Fibroblast of pulmonary artery (primary cell): ENCODE measurements at regions not wholly inside any gene's neighbourhood (a gene's known extent, or its start where the extent isn't known, plus 50 kb on each side); places are given as distances from the start of the nearest gene placed in this dataset.

Experiments used
- DNase-seq: peaks from one replicate; pipeline ENCODE4 v3.0.0-alpha.2; 2010; ENCODE audit warnings: low read depth
- H3K4me3 ChIP-seq: replicated peaks from 2 replicates; pipeline ENCODE4 v1.5.1; 2011; ENCODE audit warnings: low read depth, mild to moderate bottlenecking, control low read depth, low read length, moderate library complexity
- CTCF ChIP-seq: IDR thresholded peaks from 2 replicates; pipeline ENCODE4 v1.5.1; 2011; ENCODE audit warnings: mild to moderate bottlenecking, control low read depth, low read length, inconsistent platforms; ENCODE audit errors: missing control alignments

- no peak for TF ChIP-seq CTCF
- no peak overlapping the region for H3K4me3 ChIP-seq
- no peak for DNase-seq
Measured at GRCh38 chr5:119741691-119742090, 112.3 kb downstream of the FAM170A start.

GRCh38 chr5:119742311-119742710, 113.0 kb downstream of the FAM170A start:
- H3K4me3 ChIP-seq: no peak overlapping the region
- DNase-seq: no peak
- TF ChIP-seq CTCF: no peak

GRCh38 chr5:119743927-119744326, 114.6 kb downstream of the FAM170A start:
- DNase-seq: peak; percentile 47
- peak; percentile 31 for TF ChIP-seq CTCF

GRCh38 chr5:119745976-119746375, 116.6 kb downstream of the FAM170A start:
- no peak for DNase-seq
- H3K4me3 ChIP-seq: no peak overlapping the region
- no peak for TF ChIP-seq CTCF

More at GRCh38 chr5:119743927-119744326, 114.6 kb downstream of the FAM170A start:
- no peak overlapping the region for H3K4me3 ChIP-seq

GRCh38 chr5:119746984-119747383, 117.6 kb downstream of the FAM170A start:
- DNase-seq: no peak
- TF ChIP-seq CTCF: no peak
- no peak overlapping the region for H3K4me3 ChIP-seq

GRCh38 chr5:119750887-119751733, 121.8 kb downstream of the FAM170A start:
- H3K4me3 ChIP-seq: no peak overlapping the region
- no peak for TF ChIP-seq CTCF
- DNase-seq: no peak

- H3K4me3 ChIP-seq: no peak overlapping the region
- DNase-seq: no peak
- TF ChIP-seq CTCF: no peak
Measured at GRCh38 chr5:119751734-119752094, 122.4 kb downstream of the FAM170A start.
